Naive thymus-derived CD4-positive, alpha-beta T cell (primary cell): ENCODE measurements at regions not wholly inside any gene's neighbourhood (a gene's known extent, or its start where the extent isn't known, plus 50 kb on each side); places are given as distances from the start of the nearest gene placed in this dataset.

Experiments
- ATAC-seq: fragments of 150-1000 bp; cut with Tn5 transposase; 2 replicates; pipeline ENCODE4 v1.10.0; 2021; ENCODE audit warnings: mild to moderate bottlenecking, moderate library complexity
- CTCF ChIA-PET: fragments of 350-600 bp; sonication (Branson Sonifier 250); formaldehyde crosslinking; loops from one replicate; lab custom pipeline; 2021; ENCODE audit warnings: antibody characterized with exemption; lab: Charles Lee
- POLR2A ChIA-PET: fragments of 350-600 bp; sonication (Branson Sonifier 250); formaldehyde crosslinking; loops from one replicate; lab custom pipeline; 2021; ENCODE audit warnings: antibody characterized with exemption, inconsistent platforms; lab: Charles Lee
- DNase-seq, 9 donors: peaks; one replicate each; pipeline versions ENCODE4 v3.0.0 to v3.0.0-alpha.2; 2020 to 2022; ENCODE audit warnings: mixed read lengths in 1 of 9
- H3K27ac ChIP-seq: one replicate; pipeline ENCODE4 v1.7.0; 2013; ENCODE audit warnings: mild to moderate bottlenecking, low read depth, low read length, moderate library complexity
- H3K27me3 ChIP-seq, 2 donors: one replicate each; pipeline ENCODE4 v1.7.0; 2013; ENCODE audit warnings: low read length in 2 of 2, mild to moderate bottlenecking in 2 of 2, moderate library complexity in 2 of 2; ENCODE audit not compliant: control insufficient read depth in 2 of 2, insufficient read depth in 2 of 2
- H3K36me3 ChIP-seq, 3 experiments: 1 replicate in 2 of 3; 2 replicates in 1 of 3; pipeline ENCODE4 v1.7.0; 2013; ENCODE audit warnings: low read length in 3 of 3, mild to moderate bottlenecking in 3 of 3, moderate library complexity in 1 of 3; ENCODE audit not compliant: insufficient read depth in 3 of 3, control insufficient read depth in 2 of 3
- H3K4me1 ChIP-seq, 2 donors: one replicate each; pipeline ENCODE4 v1.7.0; 2013; ENCODE audit warnings: low read length in 2 of 2, mild to moderate bottlenecking in 2 of 2, moderate library complexity in 1 of 2; ENCODE audit not compliant: control insufficient read depth in 2 of 2, insufficient read depth in 2 of 2
- H3K4me3 ChIP-seq: 2 replicates; pipeline ENCODE4 v1.7.0; 2013; ENCODE audit warnings: mild to moderate bottlenecking, low read length
- H3K9me3 ChIP-seq, 3 experiments: 1 replicate in 2 of 3; 2 replicates in 1 of 3; pipeline ENCODE4 v1.7.0; 2013; ENCODE audit warnings: low read length in 3 of 3; ENCODE audit not compliant: control insufficient read depth in 2 of 3
- H3K27ac Mint-ChIP-seq, 9 donors: one replicate each; pipeline ENCODE4 v1.8.0; 2020 to 2022; ENCODE audit warnings: mixed read lengths in 9 of 9, mild to moderate bottlenecking in 8 of 9, moderate library complexity in 5 of 9, inconsistent platforms in 2 of 9
- H3K27me3 Mint-ChIP-seq, 5 donors: one replicate each; pipeline ENCODE4 v1.8.0; 2021 to 2022; ENCODE audit warnings: mixed read lengths in 5 of 5, mild to moderate bottlenecking in 1 of 5
- H3K36me3 Mint-ChIP-seq, 5 donors: one replicate each; pipeline ENCODE4 v1.8.0; 2020 to 2022; ENCODE audit warnings: mixed read lengths in 5 of 5, mild to moderate bottlenecking in 3 of 5, inconsistent platforms in 1 of 5
- H3K4me1 Mint-ChIP-seq, 7 donors: one replicate each; pipeline ENCODE4 v1.8.0; 2020 to 2022; ENCODE audit warnings: mixed read lengths in 7 of 7, mild to moderate bottlenecking in 3 of 7, inconsistent platforms in 1 of 7
- H3K4me3 Mint-ChIP-seq, 10 donors: one replicate each; pipeline ENCODE4 v1.8.0; 2020 to 2022; ENCODE audit warnings: mild to moderate bottlenecking in 10 of 10, mixed read lengths in 10 of 10, moderate library complexity in 6 of 10, inconsistent platforms in 2 of 10
- H3K9me3 Mint-ChIP-seq, 11 donors: one replicate each; pipeline ENCODE4 v1.8.0; 2020 to 2022; ENCODE audit warnings: mixed read lengths in 11 of 11, mild to moderate bottlenecking in 4 of 11, inconsistent platforms in 1 of 11, moderate library complexity in 1 of 11
- intact Hi-C, 2 donors: fragments of 100-400 bp; cut with micrococcal nuclease; formaldehyde crosslinking; loops; one replicate each; pipeline ENCODE4 v1.15.1; 2023

DNA sequence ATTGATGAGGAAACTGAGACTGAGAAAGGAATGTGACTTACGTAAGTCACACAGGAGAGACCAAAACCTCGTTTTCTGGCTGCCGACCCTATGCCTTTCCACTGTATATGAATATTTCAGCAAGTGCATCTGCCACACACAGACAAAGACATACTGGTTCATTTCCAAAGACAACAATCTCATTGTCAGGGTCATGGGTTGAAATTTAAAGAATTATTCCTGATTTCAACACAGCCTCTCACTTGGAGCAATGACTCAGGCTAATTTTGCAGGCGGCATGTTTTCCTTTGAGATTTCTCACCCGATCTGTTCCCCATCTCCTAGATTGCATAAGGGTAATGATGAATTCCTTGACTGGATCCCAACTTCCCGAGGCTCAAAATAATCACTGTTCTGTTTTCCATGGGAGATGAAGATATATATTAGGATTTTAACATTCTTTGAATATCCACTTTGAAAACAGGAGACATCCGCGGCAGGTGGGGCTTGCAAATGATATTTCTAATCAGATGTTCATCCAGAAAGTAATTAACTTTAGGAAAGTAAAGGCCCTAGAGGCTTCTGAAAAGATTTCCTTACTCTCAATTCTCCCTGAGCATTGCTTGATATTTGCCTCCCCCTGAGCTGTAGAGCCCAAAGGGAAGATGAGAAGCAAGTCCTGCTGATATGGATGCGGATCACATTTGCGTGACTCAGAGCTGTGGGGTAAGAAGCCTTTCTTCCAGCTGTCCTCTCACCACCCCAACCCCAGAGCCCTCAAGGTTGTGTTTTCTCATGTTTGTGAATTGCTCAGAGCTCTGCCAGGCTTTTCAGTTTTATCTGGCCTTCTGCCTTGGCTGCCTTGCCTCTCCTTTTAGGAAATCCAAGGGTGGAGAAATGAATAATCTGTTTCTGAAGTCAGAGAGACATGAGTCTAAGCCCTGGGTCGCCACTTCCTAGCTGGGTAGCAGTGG is 361.1 kb upstream of the BOD1L1 start:
- peaks cover 0 to 5% (median 0%) of the 10 kb centered on the region in 11 donors for H3K9me3 Mint-ChIP-seq
- ATAC-seq (no peak), DNase-seq (no peak)
- H3K27ac Mint-ChIP-seq: no peak overlapping the region
- Histone ChIP-seq H3K4me1 (no peaks in the 10 kb centered on the region), H3K9me3 (no peaks in the 10 kb centered on the region), H3K27me3 (no peaks in the 10 kb centered on the region), H3K27ac (no peak overlapping the region), H3K36me3 (no peaks in the 10 kb centered on the region), H3K4me3 (no peak overlapping the region)
- CTCF ChIA-PET: no interaction called here
- intact Hi-C loops: no loop called here
- H3K36me3 Mint-ChIP-seq: no peaks in the 10 kb centered on the region
- H3K4me3 Mint-ChIP-seq: no peak overlapping the region
- H3K27me3 Mint-ChIP-seq: peaks cover 0 to 10% (median 0%) of the 10 kb centered on the region in 5 donors
- no peaks in the 10 kb centered on the region for H3K4me1 Mint-ChIP-seq
- POLR2A ChIA-PET: no interaction called here

DNA sequence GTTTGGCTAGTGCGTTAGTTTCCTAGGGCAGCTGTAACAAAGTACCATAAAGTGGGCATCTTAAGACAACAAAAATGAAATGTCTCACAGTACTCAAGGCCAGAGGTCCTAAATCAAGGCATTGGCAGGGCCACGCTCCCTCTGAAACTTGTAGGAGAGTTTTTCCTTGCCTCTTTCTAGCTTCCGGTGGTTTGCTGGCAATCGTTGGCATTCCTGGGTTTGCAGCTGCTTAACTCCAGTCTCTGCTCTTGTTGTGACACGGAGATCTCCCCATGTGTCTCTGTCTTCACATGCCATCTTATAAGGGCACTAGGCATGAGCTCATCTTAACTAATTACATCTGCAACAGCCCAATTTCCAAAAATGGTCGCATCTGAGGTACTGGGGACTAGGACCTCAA is 362.0 kb upstream of the BOD1L1 start:
- Histone ChIP-seq H3K36me3 (no peaks in the 10 kb centered on the region), H3K27me3 (no peaks in the 10 kb centered on the region), H3K4me3 (no peak overlapping the region), H3K4me1 (no peaks in the 10 kb centered on the region), H3K9me3 (no peaks in the 10 kb centered on the region), H3K27ac (no peak overlapping the region)
- POLR2A ChIA-PET: no interaction called here
- no peak for DNase-seq
- CTCF ChIA-PET: no interaction called here
- Mint-ChIP-seq H3K27ac (no peak overlapping the region), H3K27me3 (peaks cover 0 to 7% (median 0%) of the 10 kb centered on the region in 5 donors), H3K36me3 (no peaks in the 10 kb centered on the region), H3K4me1 (no peaks in the 10 kb centered on the region), H3K9me3 (peaks cover 0 to 5% (median 0%) of the 10 kb centered on the region in 11 donors), H3K4me3 (no peak overlapping the region)
- intact Hi-C loops: no loop called here
- ATAC-seq: no peak

DNA sequence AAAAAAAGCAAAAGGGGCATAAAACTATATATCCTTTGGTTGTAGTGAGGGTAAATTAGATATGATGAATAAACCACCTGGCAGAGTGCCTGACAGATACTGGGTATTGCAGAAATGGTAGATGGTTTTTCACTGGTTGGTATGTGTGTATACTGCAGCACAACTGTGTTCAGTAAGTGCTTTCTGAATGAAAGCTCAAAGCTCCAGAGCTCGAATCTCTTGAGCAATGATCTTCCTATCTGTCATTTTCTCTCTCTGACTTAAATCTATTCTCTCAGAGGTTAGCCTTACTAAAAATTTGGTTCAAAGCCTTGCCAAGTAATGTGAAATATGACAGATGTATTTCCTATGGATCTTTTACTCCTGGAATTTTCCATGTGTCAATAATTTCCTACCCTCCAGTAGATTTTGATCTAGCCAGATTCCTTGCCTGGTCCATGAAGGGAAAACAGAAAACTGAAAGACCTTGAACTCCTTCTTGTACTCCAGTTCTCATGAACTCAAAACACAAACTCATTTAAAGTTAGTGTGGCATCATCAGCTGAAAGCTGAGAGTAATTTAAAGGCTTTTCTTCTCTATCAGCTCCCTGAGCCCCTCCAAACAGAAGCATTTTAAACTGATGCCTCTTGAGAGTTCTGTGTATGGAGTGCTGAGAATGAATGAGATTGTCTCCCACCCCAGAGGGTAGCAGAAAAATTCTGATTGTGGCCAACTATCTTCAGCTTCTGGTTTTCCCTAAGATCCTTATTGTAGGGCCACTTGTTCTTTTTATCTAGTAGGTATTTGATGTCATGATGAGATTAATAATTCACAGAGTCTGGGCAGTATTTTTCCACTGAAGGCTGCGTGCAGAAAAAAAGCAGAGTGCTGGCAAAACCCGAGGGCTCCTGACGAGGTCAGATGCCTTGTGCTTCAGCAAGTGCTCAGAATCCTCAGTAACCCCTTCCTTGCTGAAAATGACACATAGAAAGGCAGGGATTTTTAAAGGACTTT is 363.4 kb upstream of the BOD1L1 start:
- Mint-ChIP-seq H3K4me3 (no peak overlapping the region), H3K27me3 (peaks cover 0 to 7% (median 0%) of the 10 kb centered on the region in 5 donors), H3K9me3 (peaks cover 0 to 5% (median 0%) of the 10 kb centered on the region in 11 donors), H3K36me3 (no peaks in the 10 kb centered on the region), H3K27ac (no peak overlapping the region), H3K4me1 (no peaks in the 10 kb centered on the region)
- Histone ChIP-seq H3K4me1 (no peaks in the 10 kb centered on the region), H3K9me3 (no peaks in the 10 kb centered on the region), H3K36me3 (no peaks in the 10 kb centered on the region), H3K4me3 (no peak overlapping the region), H3K27me3 (no peaks in the 10 kb centered on the region), H3K27ac (no peak overlapping the region)
- no peak for ATAC-seq
- intact Hi-C loops: no loop called here
- DNase-seq: no peak
- ChIA-PET POLR2A (no interaction called here), CTCF (no interaction called here)

DNA sequence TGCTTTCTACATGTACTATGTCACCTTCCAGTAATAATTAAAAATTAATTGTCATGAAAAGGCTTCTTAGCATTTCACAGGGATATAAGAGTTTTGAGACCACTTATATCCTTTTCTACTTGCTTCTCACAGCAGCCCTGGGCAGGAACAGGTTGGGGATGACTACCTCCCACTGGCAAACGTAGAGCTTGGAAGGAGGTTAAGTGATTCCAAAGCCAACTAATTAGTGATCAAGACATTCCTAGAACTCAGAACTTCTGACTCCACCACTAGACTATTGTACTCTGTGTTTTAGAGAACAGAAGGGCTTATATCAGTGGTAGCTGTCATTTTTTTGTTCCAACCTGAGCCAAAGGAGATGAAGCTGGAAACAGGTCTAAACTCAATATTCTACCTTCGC is 364.5 kb upstream of the BOD1L1 start:
- ChIA-PET CTCF (no interaction called here), POLR2A (no interaction called here)
- Histone ChIP-seq H3K4me3 (no peak overlapping the region), H3K9me3 (no peaks in the 10 kb centered on the region), H3K27ac (no peak overlapping the region), H3K36me3 (no peaks in the 10 kb centered on the region), H3K27me3 (no peaks in the 10 kb centered on the region), H3K4me1 (no peaks in the 10 kb centered on the region)
- no peaks in the 10 kb centered on the region for H3K36me3 Mint-ChIP-seq
- intact Hi-C loops: no loop called here
- no peak for ATAC-seq
- H3K27me3 Mint-ChIP-seq: peaks cover 0 to 7% (median 0%) of the 10 kb centered on the region in 5 donors
- DNase-seq: no peak
- H3K27ac Mint-ChIP-seq: no peak overlapping the region
- peaks cover 0 to 4% (median 0%) of the 10 kb centered on the region in 11 donors for H3K9me3 Mint-ChIP-seq
- no peaks in the 10 kb centered on the region for H3K4me1 Mint-ChIP-seq
- H3K4me3 Mint-ChIP-seq: no peak overlapping the region

DNA sequence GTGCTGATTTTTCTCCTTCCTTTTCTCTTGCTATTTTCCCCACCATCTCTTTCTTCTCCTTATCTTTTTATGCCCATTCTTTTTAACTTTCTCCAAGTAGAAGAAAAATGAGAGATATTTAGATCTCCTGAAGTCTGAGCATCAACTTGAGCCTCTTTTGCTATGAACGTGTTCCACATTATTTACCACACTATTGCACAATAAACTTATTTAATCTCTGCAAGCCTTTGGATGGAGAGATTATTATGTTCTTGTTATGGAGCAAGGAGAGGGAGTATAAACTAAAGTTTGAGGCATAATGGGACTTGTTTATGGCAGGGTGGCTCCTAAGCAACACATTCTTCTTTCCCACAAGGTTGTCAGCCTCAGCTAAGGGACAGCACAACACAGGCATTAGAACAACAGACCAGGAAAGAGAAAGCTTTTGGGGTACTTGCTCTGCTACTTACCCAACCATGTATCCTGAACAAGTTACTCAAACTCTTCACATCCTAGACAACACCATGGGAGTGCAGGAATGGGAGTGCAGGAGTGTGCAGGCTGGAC is 365.5 kb upstream of the BOD1L1 start:
- Mint-ChIP-seq H3K36me3 (peaks cover 0 to 3% (median 0%) of the 10 kb centered on the region in 5 donors), H3K27me3 (peaks cover 0 to 6% (median 0%) of the 10 kb centered on the region in 5 donors), H3K27ac (no peak overlapping the region), H3K4me1 (no peaks in the 10 kb centered on the region), H3K4me3 (no peak overlapping the region), H3K9me3 (peaks cover 0 to 4% (median 0%) of the 10 kb centered on the region in 11 donors)
- no peaks in the 10 kb centered on the region for H3K36me3 ChIP-seq
- no peak overlapping the region for H3K27ac ChIP-seq
- no peaks in the 10 kb centered on the region for H3K4me1 ChIP-seq
- ATAC-seq (no peak), DNase-seq (no peak)
- H3K4me3 ChIP-seq: no peak overlapping the region
- no peaks in the 10 kb centered on the region for H3K9me3 ChIP-seq
- ChIA-PET CTCF (no interaction called here), POLR2A (no interaction called here)
- intact Hi-C loops: no loop called here
- H3K27me3 ChIP-seq: no peaks in the 10 kb centered on the region

DNA sequence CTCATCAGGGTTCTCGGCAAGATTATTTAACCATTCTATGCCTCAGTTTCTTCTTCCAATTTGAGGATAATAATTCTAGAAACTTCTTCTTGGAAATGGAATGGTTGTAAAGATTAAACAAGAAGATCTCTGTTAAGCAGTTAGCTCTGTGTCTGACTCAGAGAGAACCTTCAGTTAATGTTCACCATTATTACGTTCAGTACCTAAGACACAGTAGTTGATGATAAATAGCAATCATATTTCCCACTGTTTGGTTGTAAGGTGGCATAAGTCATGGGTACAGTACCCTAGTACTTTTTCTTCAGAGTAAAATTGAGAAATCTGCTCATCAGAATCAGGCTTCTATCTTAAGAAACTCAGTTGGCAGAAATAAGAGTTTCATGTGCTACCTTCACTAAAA is 366.5 kb upstream of the BOD1L1 start:
- CTCF ChIA-PET: no interaction called here

More for the DNA sequence above, 366.5 kb upstream of the BOD1L1 start:
- POLR2A ChIA-PET: no interaction called here
- no peaks in the 10 kb centered on the region for H3K4me1 ChIP-seq
- no peak overlapping the region for H3K4me3 ChIP-seq
- no peaks in the 10 kb centered on the region for H3K27me3 ChIP-seq
- intact Hi-C loops: no loop called here
- H3K36me3 ChIP-seq: no peaks in the 10 kb centered on the region
- no peak overlapping the region for H3K27ac ChIP-seq
- no peaks in the 10 kb centered on the region for H3K9me3 ChIP-seq
- no peaks in the 10 kb centered on the region for H3K4me1 Mint-ChIP-seq
- peaks cover 0 to 6% (median 0%) of the 10 kb centered on the region in 5 donors for H3K27me3 Mint-ChIP-seq
- peaks cover 0 to 4% (median 0%) of the 10 kb centered on the region in 11 donors for H3K9me3 Mint-ChIP-seq
- DNase-seq (no peak), ATAC-seq (no peak)
- peaks cover 0 to 3% (median 0%) of the 10 kb centered on the region in 5 donors for H3K36me3 Mint-ChIP-seq
- no peak overlapping the region for H3K27ac Mint-ChIP-seq
- no peak overlapping the region for H3K4me3 Mint-ChIP-seq
